Astrocyte (in vitro differentiated cells and primary cell): ENCODE measurements at regions not wholly inside any gene's neighbourhood (a gene's known extent, or its start where the extent isn't known, plus 50 kb on each side); places are given as distances from the start of the nearest gene placed in this dataset.

Experiments
- CTCF ChIP-seq: IDR thresholded peaks from 2 replicates; pipeline ENCODE4 v1.5.1; 2011; ENCODE audit warnings: low read depth, mild to moderate bottlenecking, inconsistent platforms, low read length, moderate library complexity; ENCODE audit not compliant: insufficient read depth
- EZH2 ChIP-seq: IDR thresholded peaks from 2 replicates; pipeline ENCODE4 v1.6.1; 2012; ENCODE audit warnings: mild to moderate bottlenecking, low read length, inconsistent platforms; ENCODE audit not compliant: insufficient read depth

GRCh38 chr10:33085313-33085833 lies 127.3 kb upstream of the ITGB1 start:
- TF ChIP-seq EZH2 (no peak), CTCF (no peak)
